ENCODE measurements at regions not wholly inside any gene's neighbourhood (a gene's known extent, or its start where the extent isn't known, plus 50 kb on each side); places are given as distances from the start of the nearest gene placed in this dataset.

DNA sequence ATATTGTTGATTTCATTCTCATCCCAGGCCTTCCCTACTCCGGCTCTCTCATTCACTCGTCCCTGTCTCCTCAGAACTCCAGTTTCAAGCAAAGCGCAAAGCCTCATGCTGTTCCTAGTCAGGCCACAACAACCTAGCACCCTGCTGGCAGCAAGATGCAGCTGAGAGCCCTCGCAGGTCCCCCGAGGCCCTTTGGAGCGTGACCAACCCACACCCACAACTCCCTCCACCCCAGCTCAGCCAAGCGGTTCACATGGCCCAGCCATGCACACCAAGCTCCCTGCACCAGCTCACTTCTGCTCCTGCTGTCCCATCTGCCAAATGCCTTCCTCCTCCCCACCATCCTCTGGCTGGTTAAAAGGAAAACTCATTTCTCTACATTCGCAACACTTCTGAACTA, 195.8 kb downstream of the IRX5 start:
- ChIA-PET CTCF (no interaction called here), POLR2A (ENCODE audit: unreplicated experiment) (no interaction called here)
- no peak overlapping the region for H2AFZ ChIP-seq (ENCODE audit: low read length)
- H3K27ac ChIP-seq (ENCODE audit: low read length), result no peak overlapping the region
- no peaks in the 10 kb centered on the region for H3F3A ChIP-seq (ENCODE audit: low read length, unreplicated experiment)
- DNase-seq (no peak), ATAC-seq (no peak)
- no peaks in the 10 kb centered on the region for H3K9me3 ChIP-seq (ENCODE audit: low read length)
- H3K9ac ChIP-seq (ENCODE audit: low read length), result no peak overlapping the region
- no peaks in the 10 kb centered on the region for H3K36me3 ChIP-seq (ENCODE audit: low read depth, low read length)
- no peak overlapping the region for H3K4me2 ChIP-seq (ENCODE audit: low read length)
- H3K27me3 ChIP-seq (ENCODE audit: low read length), result no peaks in the 10 kb centered on the region
- no peaks in the 10 kb centered on the region for H3K4me1 ChIP-seq (ENCODE audit: insufficient read depth, low read length)
- H3K9me2 ChIP-seq (replicated peaks; ENCODE audit: low read length), result no peaks in the 10 kb centered on the region
- BruUV-seq (replicated peaks), result no TSS peak
- no peaks in the 10 kb centered on the region for H4K20me1 ChIP-seq (ENCODE audit: low read length)
- intact Hi-C loops (cut with micrococcal nuclease), result no loop called here
- no peaks in the 10 kb centered on the region for H3K79me2 ChIP-seq (ENCODE audit: low read length)
- no peak overlapping the region for H3K4me3 ChIP-seq (ENCODE audit: low read length)
- TF ChIP-seq, protein P1, sequence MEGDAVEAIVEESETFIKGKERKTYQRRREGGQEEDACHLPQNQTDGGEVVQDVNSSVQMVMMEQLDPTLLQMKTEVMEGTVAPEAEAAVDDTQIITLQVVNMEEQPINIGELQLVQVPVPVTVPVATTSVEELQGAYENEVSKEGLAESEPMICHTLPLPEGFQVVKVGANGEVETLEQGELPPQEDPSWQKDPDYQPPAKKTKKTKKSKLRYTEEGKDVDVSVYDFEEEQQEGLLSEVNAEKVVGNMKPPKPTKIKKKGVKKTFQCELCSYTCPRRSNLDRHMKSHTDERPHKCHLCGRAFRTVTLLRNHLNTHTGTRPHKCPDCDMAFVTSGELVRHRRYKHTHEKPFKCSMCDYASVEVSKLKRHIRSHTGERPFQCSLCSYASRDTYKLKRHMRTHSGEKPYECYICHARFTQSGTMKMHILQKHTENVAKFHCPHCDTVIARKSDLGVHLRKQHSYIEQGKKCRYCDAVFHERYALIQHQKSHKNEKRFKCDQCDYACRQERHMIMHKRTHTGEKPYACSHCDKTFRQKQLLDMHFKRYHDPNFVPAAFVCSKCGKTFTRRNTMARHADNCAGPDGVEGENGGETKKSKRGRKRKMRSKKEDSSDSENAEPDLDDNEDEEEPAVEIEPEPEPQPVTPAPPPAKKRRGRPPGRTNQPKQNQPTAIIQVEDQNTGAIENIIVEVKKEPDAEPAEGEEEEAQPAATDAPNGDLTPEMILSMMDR (conservative IDR thresholded peaks at IDR 0.05; ENCODE audit: low read depth, low read length), result no peak
- no peak for TF ChIP-seq EZH2phosphoT487 (IDR thresholded peaks at IDR 0.05; ENCODE audit: borderline replicate concordance, low read length)
- TF ChIP-seq EZH2 (IDR thresholded peaks at IDR 0.05; ENCODE audit: low read length, unreplicated experiment), result no peak

DNA sequence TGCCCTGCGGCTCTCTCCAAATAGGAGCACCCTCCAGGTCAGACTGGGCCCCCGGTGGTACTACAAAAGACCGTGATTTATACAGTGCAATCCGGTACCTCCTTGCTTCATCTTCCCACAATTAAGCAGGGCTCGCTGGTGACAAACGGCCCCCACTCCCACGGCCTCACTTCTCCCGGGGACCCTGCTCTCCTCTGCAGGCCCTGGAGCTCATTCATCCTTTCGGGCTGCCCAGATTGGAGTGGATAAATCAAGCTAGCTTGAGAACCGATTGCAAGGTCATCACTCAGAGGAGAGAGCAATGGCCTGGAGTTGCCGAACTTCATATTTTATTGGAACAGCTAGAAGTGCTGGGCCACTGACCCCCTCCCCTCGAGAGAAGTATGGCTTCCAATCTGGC, 193.5 kb upstream of the IRX6 start:
- intact Hi-C loops (cut with micrococcal nuclease), result no loop called here
- Histone ChIP-seq H3K36me3 (ENCODE audit: low read depth, low read length) (no peaks in the 10 kb centered on the region), H3K9me3 (ENCODE audit: low read length) (no peaks in the 10 kb centered on the region), H3K4me1 (ENCODE audit: insufficient read depth, low read length) (no peaks in the 10 kb centered on the region), H3K27me3 (ENCODE audit: low read length) (no peaks in the 10 kb centered on the region), H3K9me2 (replicated peaks; ENCODE audit: low read length) (no peaks in the 10 kb centered on the region), H3K9ac (ENCODE audit: low read length) (no peak overlapping the region), H2AFZ (ENCODE audit: low read length) (no peak overlapping the region), H3K4me3 (ENCODE audit: low read length) (no peak overlapping the region), H3F3A (ENCODE audit: low read length, unreplicated experiment) (no peaks in the 10 kb centered on the region), H3K79me2 (ENCODE audit: low read length) (no peaks in the 10 kb centered on the region), H4K20me1 (ENCODE audit: low read length) (no peaks in the 10 kb centered on the region), H3K27ac (ENCODE audit: low read length) (no peak overlapping the region), H3K4me2 (ENCODE audit: low read length) (no peak overlapping the region)
- CTCF ChIA-PET, result no interaction called here
- no peak for TF ChIP-seq EZH2phosphoT487 (IDR thresholded peaks at IDR 0.05; ENCODE audit: borderline replicate concordance, low read length)
- TF ChIP-seq EZH2 (IDR thresholded peaks at IDR 0.05; ENCODE audit: low read length, unreplicated experiment), result no peak
- TF ChIP-seq, protein P1 (conservative IDR thresholded peaks at IDR 0.05; ENCODE audit: low read depth, low read length), result no peak
- DNase-seq (no peak), ATAC-seq (no peak)
- no TSS peak for BruUV-seq (replicated peaks)
- POLR2A ChIA-PET (ENCODE audit: unreplicated experiment), result no interaction called here

DNA sequence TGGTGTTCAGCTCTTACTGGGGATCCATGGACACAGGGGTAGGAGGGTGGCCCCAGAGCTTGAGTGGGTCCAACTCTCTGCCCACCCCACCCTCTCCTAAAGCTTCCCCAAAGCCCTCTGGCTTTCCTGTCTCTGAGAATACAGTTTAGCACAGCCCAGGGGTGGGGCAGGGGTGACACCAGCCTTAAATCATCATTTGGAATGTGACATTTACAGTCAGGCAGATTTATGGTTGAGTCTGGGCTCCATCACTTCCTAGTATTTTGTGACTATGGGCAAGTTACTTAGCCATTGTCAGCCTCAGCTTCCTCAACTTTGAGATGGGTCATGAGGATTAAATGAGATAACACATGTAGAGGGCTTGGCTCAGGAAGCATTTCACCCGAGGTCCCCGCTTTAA, 193.1 kb upstream of the IRX6 start:
- ChIA-PET POLR2A (ENCODE audit: unreplicated experiment) (no interaction called here), CTCF (no interaction called here)
- H3F3A ChIP-seq (ENCODE audit: low read length, unreplicated experiment), result no peaks in the 10 kb centered on the region
- H3K9ac ChIP-seq (ENCODE audit: low read length), result no peak overlapping the region
- intact Hi-C loops (cut with micrococcal nuclease), result no loop called here
- H3K9me3 ChIP-seq (ENCODE audit: low read length), result no peaks in the 10 kb centered on the region
- TF ChIP-seq EZH2 (IDR thresholded peaks at IDR 0.05; ENCODE audit: low read length, unreplicated experiment), result no peak
- TF ChIP-seq, protein P1 (conservative IDR thresholded peaks at IDR 0.05; ENCODE audit: low read depth, low read length), result no peak
- TF ChIP-seq EZH2phosphoT487 (IDR thresholded peaks at IDR 0.05; ENCODE audit: borderline replicate concordance, low read length), result no peak
- no peaks in the 10 kb centered on the region for H3K36me3 ChIP-seq (ENCODE audit: low read depth, low read length)
- no peaks in the 10 kb centered on the region for H3K9me2 ChIP-seq (replicated peaks; ENCODE audit: low read length)
- no peak for ATAC-seq
- H4K20me1 ChIP-seq (ENCODE audit: low read length), result no peaks in the 10 kb centered on the region
- BruUV-seq (replicated peaks), result no TSS peak
- no peaks in the 10 kb centered on the region for H3K4me1 ChIP-seq (ENCODE audit: insufficient read depth, low read length)
- no peaks in the 10 kb centered on the region for H3K27me3 ChIP-seq (ENCODE audit: low read length)
- no peak overlapping the region for H3K4me3 ChIP-seq (ENCODE audit: low read length)
- no peak overlapping the region for H3K27ac ChIP-seq (ENCODE audit: low read length)
- H2AFZ ChIP-seq (ENCODE audit: low read length), result no peak overlapping the region
- H3K79me2 ChIP-seq (ENCODE audit: low read length), result no peaks in the 10 kb centered on the region
- H3K4me2 ChIP-seq (ENCODE audit: low read length), result no peak overlapping the region
- DNase-seq, result no peak
